Inferior parietal cortex (tissue), 1 donor: ENCODE measurements at regions not wholly inside any gene's neighbourhood (a gene's known extent, or its start where the extent isn't known, plus 50 kb on each side); places are given as distances from the start of the nearest gene placed in this dataset.
"Not testable (repeated sequence)": the region's sequence is repeated elsewhere in the genome, so short reads cannot be mapped to it uniquely, and the experiment has no call there.

ENCODE experiments used
- DNase-seq: peaks from one replicate; pipeline ENCODE4 v3.0.0-alpha.2; 2016; ENCODE audit errors: extremely low spot score

DNA sequence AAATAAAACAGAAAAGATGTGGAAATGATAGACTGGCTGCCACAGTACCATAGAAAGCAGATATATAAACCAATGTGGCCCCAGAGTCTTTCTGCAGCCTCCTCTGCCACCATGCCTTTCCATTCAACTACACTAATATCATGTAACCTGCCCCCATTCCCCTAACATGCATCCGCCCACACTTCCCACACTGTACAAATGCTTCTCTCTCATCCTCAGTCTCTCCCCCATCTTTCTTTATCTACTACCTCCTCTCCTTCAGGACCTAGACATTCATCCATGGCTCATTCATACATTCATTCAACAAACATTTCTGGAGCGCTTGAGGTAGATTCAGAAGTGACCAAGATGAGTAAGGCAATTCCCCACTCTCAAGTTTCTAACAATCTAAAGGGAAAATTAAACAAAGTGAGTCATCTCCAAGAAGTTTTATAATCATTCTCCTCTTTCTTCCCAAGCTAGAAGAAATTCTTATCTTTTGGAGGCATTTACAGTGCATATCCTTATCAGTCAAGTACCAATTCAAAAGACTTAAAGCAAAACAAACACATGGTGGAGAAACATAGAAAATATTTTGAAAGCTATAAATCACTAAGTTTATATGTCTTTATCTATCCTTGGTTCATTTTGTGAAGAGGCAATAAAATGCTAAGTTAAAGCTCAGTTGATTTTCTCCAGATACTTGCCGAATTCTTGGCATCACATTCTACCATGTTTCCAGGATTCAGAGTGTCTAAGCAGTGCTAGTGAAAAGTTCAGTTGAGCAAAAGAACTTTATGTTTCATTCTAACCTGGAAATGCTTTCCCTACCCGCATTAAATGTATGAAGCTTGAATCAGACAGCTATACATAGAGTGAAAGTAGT, 70.5 kb upstream of the FRMD6 start:
- DNase-seq = no peak

DNA sequence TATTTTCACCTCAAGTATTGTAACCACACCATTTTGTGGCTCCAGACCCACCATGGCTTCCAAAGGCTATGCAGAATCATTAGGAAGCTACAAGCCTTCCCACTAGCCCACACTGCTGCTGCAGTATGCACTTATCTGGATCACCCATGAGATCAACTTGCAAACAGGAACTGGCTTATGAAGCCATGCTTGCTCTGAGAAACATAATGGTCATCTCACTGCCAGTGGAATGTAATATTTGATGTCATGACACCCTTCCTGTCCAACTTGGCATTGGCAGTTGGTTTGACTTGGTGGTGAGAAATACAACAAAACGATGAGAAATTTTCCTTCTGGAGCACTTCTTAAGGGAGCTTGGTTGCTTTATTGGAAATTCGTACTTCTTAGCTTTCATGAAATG, 69.3 kb upstream of the FRMD6 start:
- DNase-seq = no peak

DNA sequence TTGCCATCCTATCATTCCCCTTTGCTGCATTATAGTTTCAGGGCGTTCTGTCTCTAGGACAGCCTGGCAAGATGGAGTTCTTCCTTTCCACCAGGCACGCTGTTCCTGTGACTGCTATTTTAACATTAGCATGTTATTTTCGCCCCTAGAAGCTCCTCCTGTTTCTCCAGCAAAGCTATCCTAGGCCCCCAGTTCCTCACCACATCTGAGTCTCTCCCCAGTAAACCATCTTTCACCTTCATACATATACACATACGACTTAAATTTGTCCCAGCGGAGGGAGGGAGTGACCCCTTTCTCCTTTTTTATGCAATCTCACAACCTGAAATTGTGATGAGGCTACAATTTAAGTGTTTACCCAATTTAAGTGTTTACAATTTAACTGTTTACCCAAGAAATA, 66.7 kb upstream of the FRMD6 start:
- DNase-seq = no peak

DNA sequence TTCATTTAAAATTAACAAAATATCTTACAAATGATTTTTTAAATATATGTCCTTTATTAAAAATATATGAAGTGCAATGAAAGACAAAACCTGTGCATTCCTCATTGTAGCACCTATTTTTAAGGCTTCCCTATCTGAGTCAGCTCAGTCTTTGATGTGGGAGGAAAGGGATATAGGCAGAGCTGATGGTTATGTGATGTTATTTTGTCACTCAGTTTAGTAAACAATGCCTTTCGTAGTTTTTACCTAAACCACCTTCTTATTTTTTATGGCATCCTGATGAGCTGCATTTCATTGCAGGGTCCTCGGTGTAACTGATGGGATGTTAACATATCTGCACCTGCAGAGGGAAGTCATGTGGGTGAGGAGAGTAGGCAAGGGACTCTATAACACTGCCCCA, 58.9 kb upstream of the FRMD6 start:
- DNase-seq = no peak

- no peak for DNase-seq
These were observed 58.3 kb upstream of the FRMD6 start for GRCh38 chr14:51593397-51593796.

DNA sequence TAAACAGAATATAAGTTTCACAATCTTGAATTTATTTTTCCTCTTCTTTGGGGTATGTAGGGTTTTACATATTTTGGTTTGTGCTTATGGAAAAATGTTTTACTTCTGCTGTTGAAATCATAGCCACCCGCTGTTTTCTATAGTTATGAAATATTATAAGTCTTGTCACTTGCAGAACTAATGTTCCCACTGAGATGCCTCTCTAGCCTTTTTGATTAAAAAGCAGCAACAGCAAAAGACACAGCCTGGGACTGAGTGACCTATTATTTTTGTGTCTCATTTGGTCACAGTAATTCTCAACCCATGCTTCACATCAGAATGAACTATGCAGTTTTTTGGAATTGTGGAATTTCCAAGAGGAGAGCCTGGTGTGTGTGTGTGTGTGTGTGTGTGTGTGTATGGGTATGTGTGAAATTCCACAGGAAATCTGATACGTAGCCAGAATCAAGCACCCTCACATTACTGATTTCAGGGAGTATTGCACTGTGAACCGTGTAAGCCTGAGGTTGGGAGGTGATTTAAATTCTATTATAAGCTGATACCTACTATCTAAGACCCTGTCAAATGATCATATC, 55.7 kb upstream of the FRMD6 start:
- no peak for DNase-seq

DNA sequence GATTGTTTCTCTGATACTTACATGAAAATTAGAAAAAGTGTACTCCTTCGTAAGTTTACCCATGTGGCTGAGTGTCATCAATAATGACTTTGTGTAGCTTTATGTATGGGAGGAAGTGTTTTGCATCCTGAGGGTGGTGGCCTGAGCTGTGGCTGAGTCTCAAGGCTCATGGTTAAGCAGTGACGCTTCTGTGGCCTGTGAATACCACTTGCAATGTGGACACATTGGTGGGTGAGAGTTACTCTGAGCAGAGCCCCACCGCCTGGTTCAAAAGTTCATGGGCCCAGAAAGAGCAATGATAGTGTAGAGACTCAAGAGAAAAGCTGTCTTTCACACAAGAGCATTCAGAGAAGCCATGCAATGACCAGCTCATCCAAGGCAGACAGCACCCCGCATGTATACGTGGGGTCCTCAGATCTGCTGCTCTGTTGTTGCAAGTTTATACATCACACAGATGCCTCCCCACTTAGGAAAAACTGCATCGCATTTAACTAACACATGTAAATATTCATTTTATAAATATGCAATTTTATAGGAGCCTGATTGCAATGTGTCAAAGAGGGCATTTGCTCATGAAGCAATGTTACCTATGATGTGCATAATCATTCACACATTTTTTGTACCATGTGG, 55.1 kb upstream of the FRMD6 start:
- DNase-seq = no peak

GRCh38 chr14:51597261-51598001, 54.3 kb upstream of the FRMD6 start:
- no peak for DNase-seq

GRCh38 chr14:51598924-51599600, 52.6 kb upstream of the FRMD6 start:
- not testable (repeated sequence) for DNase-seq

DNA sequence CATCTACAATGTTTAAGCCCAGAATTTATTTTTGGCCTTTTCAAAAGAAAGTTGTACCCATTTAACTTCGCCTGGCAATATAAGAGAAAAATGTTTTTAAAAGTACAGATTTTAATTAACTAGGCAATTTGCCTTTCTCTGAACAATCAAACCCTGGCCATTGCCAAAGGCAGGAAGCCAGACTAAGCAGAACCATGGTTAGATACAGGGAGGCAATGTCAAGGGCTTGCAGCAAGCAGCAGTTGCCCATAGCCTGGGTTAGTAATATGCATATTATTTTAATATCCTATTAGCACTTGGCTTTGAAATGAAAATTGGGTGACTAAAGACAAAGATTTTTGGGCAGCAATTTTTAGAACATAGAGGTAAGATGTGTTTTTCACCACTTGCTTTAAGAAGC, 51.1 kb upstream of the FRMD6 start:
- DNase-seq = no peak
